Uterus (tissue), 3 donors: ENCODE measurements at regions not wholly inside any gene's neighbourhood (a gene's known extent, or its start where the extent isn't known, plus 50 kb on each side); places are given as distances from the start of the nearest gene placed in this dataset.

Experiments
- DNase-seq, 2 donors: peaks; one replicate each; pipeline ENCODE4 v3.0.0-alpha.2; 2019 to 2020
- H3K27ac ChIP-seq, 2 donors: fragments of 200-600 bp; sonication (generic); 1 replicate in 1 of 2; 2 replicates in 1 of 2; pipeline ENCODE4 v1.5.1; 2016 to 2018
- H3K27me3 ChIP-seq, 2 donors: fragments of 200-600 bp; sonication (generic); one replicate each; pipeline ENCODE4 v1.5.1; 2018 to 2019; ENCODE audit warnings: control low read depth in 1 of 2
- H3K36me3 ChIP-seq, 2 donors: fragments of 200-600 bp; sonication (generic); one replicate each; pipeline ENCODE4 v1.5.1; 2019; ENCODE audit warnings: control low read depth in 1 of 2
- H3K4me1 ChIP-seq, 2 donors: fragments of 200-600 bp; sonication (generic); one replicate each; pipeline ENCODE4 v1.5.1; 2018 to 2019; ENCODE audit warnings: control low read depth in 1 of 2
- H3K4me3 ChIP-seq, 2 donors: fragments of 200-600 bp; sonication (generic); 1 replicate in 1 of 2; 2 replicates in 1 of 2; pipeline ENCODE4 v1.5.1; 2018 to 2019; ENCODE audit warnings: mild to moderate bottlenecking in 1 of 2
- H3K9me3 ChIP-seq, 2 donors: fragments of 200-600 bp; sonication (generic); one replicate each; pipeline ENCODE4 v1.5.1; 2019; ENCODE audit warnings: control low read depth in 1 of 2
- CTCF ChIP-seq, 4 experiments: fragments of 200-600 bp in 2 of 4; fragments of 450-650 bp in 2 of 4; sonication (generic) in 2 of 4; IDR thresholded peaks; one replicate each; pipeline ENCODE4 v1.5.1; 2016 to 2019; ENCODE audit warnings: antibody characterized with exemption in 4 of 4, mild to moderate bottlenecking in 2 of 4, moderate library complexity in 1 of 4
- POLR2A ChIP-seq, 2 donors: fragments of 450-650 bp; IDR thresholded peaks; one replicate each; pipeline ENCODE4 v1.6.1; 2016; ENCODE audit warnings: antibody characterized with exemption in 2 of 2, mild to moderate bottlenecking in 1 of 2, moderate library complexity in 1 of 2
- intact Hi-C: fragments of 100-400 bp; cut with DNase I; formaldehyde crosslinking; loops from one replicate; pipeline ENCODE4 v1.15.1; 2023; ENCODE audit warnings: low total_unique reads
- donor health status: DM: yes; HTN: yes; CAD: no.

- DNase-seq, result peak; percentile 39 to 46
- intact Hi-C loops, result no loop called here
- TF ChIP-seq CTCF (IDR thresholded peaks at IDR 0.05) (no peak), POLR2A (IDR thresholded peaks at IDR 0.05) (no peak)
- no peaks in the 10 kb centered on the region for H3K27me3 ChIP-seq
- peak overlapping the region in 1 of 2 donors; percentile 48 for H3K27ac ChIP-seq
- H3K4me1 ChIP-seq, result peaks cover 0 to 5% of the 10 kb centered on the region in 2 donors
- no peak overlapping the region for H3K4me3 ChIP-seq
- H3K9me3 ChIP-seq, result no peaks in the 10 kb centered on the region
- H3K36me3 ChIP-seq, result no peaks in the 10 kb centered on the region
Measured at GRCh38 chr5:4906786-4907185, 233.3 kb upstream of the ADAMTS16 start.

- TF ChIP-seq CTCF (IDR thresholded peaks at IDR 0.05) (no peak), POLR2A (IDR thresholded peaks at IDR 0.05) (no peak)
- no peak for DNase-seq
- no peaks in the 10 kb centered on the region for H3K27me3 ChIP-seq
- no peaks in the 10 kb centered on the region for H3K36me3 ChIP-seq
- no peak overlapping the region for H3K27ac ChIP-seq
- no peaks in the 10 kb centered on the region for H3K9me3 ChIP-seq
- no peak overlapping the region for H3K4me3 ChIP-seq
- peaks cover 0 to 5% of the 10 kb centered on the region in 2 donors for H3K4me1 ChIP-seq
- intact Hi-C loops, result no loop called here
Measured at GRCh38 chr5:4907571-4907970, 232.6 kb upstream of the ADAMTS16 start.

GRCh38 chr5:4909086-4909485 lies 231.0 kb upstream of the ADAMTS16 start:
- Histone ChIP-seq H3K4me1 (peaks cover 0 to 5% of the 10 kb centered on the region in 2 donors), H3K27me3 (no peaks in the 10 kb centered on the region), H3K9me3 (no peaks in the 10 kb centered on the region), H3K4me3 (no peak overlapping the region), H3K27ac (no peak overlapping the region), H3K36me3 (no peaks in the 10 kb centered on the region)
- no peak for TF ChIP-seq POLR2A (IDR thresholded peaks at IDR 0.05)
- no peak for TF ChIP-seq CTCF (IDR thresholded peaks at IDR 0.05)
- intact Hi-C loops, result no loop called here
- no peak for DNase-seq

GRCh38 chr5:4911646-4912403 lies 228.3 kb upstream of the ADAMTS16 start:
- Histone ChIP-seq H3K27me3 (no peaks in the 10 kb centered on the region), H3K36me3 (no peaks in the 10 kb centered on the region), H3K4me3 (no peak overlapping the region), H3K4me1 (no peaks in the 10 kb centered on the region), H3K9me3 (no peaks in the 10 kb centered on the region), H3K27ac (no peak overlapping the region)
- DNase-seq, result no peak
- TF ChIP-seq CTCF (IDR thresholded peaks at IDR 0.05) (no peak), POLR2A (IDR thresholded peaks at IDR 0.05) (no peak)
- intact Hi-C loops, result no loop called here

- DNase-seq, result no peak
- TF ChIP-seq POLR2A (IDR thresholded peaks at IDR 0.05), result no peak
- no peak for TF ChIP-seq CTCF (IDR thresholded peaks at IDR 0.05)
- intact Hi-C loops, result no loop called here
- Histone ChIP-seq H3K4me3 (no peak overlapping the region), H3K27ac (no peak overlapping the region), H3K9me3 (no peaks in the 10 kb centered on the region), H3K4me1 (no peaks in the 10 kb centered on the region), H3K36me3 (no peaks in the 10 kb centered on the region), H3K27me3 (no peaks in the 10 kb centered on the region)
Measured at GRCh38 chr5:4921929-4922328, 218.2 kb upstream of the ADAMTS16 start.
